ENCODE measurements at regions not wholly inside any gene's neighbourhood (a gene's known extent, or its start where the extent isn't known, plus 50 kb on each side); places are given as distances from the start of the nearest gene placed in this dataset.

DNA sequence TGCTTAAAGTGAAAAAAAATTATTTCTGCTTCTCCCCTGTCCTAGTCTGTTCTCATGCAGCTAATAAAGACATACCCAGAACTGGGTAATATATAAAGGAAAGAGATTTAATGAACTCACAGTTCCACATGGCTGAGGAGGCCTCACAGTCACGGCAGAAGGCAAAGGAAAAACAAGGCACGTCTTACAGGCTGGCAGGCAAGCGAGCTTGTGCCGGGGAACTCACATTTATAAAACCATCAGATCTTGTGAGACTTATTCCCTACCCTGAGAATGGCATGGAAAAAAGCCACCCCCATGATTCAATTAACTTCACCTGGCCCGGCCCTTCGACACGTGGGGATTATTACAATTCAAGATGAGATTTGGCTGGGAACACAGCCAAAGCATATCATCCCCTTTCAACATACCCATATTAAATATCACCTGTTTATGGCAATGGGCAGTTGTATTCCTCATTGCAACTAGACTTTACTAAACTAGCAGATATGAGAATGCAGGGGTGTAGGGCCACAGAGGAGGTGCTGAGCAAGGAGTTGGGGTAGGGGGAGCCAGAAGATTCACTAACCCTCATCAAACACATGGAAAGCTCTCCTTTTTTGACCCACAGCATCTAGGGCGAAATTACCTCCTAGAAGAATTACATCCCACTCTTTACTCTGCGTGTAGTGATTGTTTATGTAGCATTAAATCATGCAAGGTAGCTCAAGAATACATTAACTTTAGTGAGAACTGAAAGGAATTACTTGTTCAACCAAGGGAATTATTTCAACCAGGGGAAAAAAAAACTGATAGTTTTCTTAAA lies 183.3 kb upstream of the DOK6 start:
- peak; percentile 85 for DNase-seq

DNA sequence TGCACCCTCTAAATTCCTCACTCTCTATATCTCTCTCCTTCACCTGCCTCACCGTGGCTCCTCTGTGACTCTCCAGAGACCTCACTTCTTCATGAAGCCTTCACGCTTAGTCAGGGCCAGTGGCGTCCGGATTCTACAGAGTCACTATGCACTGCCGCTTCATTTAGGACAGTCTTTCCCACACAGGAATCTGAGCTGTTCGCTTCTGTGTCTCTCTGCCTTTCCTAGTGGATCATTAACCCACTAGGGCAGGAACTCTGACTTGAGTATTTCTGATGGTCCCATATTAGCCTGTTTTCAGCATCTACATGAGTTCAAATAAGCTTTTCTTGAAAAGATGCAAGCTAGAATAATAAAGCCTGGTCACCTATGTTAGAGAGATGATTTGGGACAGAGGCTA lies 180.2 kb upstream of the DOK6 start:
- no peak for DNase-seq

DNA sequence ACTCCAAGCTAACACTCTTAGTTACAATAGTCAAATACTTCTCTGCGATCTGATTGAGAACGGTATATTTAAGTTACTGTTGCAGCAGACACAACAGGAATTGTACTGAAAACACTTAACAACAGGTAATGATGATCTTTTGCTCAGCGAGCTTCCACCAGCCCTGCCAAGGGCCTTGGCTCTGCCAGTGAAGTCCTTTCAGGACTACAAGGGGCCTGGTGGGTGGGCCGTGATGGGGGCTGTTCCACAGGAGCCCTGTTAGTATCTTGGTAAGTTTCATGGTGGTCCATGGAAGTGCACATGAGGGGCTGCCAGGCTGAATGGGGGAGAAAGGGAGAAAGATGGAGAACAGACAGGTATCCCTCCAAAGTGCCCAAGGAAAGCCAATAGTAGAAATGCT lies 178.6 kb upstream of the DOK6 start:
- DNase-seq, result no peak

DNA sequence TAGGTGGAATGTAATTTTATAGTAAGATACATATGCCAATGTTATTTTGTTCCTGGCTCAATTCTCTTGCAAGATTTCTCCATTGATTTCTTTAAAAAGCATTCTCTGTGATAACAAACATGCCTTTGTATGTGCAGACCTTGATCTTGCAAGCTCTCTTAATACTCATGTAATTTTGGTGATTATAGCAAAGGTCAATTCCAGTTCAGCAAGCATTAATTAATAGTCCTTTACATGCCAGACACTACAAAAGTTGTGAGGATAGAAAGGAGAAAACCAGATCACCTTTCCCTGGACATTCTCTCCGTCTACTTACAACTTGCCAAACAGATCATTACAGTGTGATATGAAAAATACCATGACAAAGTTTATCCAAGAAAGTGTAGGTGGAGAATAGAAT lies 173.7 kb upstream of the DOK6 start:
- DNase-seq, result no peak

DNA sequence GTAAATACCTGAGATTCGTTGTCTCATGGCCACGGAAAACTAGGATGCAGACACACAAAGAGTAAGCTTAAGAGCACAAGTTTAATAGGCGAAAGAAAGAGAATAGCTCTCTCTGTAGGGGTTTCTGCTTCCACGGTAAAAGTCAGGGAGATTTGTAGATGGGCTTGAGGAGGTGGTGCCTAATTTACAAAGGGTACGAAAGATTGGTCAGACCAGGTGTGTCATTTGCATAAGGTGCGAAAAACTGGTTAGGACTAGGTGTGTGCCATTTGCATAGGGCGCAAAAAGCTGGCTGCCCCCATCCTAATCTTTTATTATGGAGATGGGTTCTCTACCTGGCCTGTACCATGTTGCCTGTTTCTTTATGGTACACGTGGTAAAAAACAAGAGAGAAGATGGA lies 170.5 kb upstream of the DOK6 start:
- no peak for DNase-seq

DNA sequence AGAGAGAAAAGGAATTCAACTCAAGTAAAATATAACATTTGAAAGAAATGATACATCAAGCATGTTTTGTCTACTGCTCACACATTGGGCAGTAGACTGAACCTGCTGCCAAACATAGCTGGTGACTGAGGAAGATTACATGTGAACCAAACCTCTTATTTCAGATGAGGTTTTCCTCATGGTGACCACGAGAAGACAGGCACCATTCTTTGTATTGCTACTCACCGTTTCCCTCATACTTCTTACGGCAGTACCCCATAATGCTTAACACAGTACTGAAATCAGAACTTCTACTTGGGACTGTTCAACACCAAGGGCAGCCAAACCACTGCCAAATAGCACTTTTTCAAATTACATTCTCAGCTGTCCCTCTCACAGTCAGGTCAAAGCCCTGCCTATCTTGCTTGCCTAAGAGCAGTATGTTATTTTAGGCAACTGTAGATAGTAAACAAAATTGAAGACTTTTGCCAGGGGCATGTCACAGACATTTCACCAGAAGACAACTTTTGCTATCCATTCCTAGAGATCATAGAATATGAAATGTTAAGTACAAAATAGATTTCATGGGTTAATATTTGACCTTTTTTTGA lies 167.1 kb upstream of the DOK6 start:
- DNase-seq, result no peak

DNA sequence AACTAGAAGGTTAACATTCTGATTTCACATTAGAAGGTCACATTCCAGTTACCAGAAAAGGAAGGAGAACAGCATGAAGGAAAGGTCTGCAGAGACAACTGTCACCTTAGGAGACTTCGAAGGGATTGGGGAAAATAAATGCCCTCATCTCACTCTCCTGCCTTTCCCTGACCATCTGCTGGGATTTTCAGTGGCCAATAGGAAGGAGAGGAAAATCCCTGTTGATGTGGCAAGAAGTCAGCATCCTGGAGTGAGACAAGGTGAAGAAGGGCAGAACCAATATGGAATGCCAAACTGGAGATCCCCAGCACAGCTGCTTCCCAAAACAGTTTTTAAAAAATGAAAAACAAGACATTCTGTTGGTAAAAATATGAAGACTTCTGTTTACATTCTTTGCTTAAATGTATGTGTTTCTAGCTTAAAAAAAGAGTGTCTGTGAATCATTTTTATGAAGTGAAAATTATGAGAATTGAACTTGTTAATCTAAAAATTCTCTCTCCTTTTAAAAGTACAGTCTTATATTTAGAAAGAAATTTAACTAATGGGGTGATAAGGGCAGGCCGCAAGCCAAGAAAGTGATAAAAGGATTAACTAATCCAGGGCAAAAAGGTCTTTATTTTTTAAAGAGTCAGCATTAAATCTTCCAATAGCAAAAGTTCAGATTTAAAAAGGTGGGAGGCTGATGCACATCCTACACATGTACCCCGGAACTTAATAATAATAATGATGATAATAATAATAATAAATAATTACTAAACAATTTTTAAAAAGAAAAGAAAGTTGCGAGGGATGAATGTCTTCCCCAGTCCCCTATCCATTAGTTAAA lies 160.6 kb upstream of the DOK6 start:
- DNase-seq, result no peak

DNA sequence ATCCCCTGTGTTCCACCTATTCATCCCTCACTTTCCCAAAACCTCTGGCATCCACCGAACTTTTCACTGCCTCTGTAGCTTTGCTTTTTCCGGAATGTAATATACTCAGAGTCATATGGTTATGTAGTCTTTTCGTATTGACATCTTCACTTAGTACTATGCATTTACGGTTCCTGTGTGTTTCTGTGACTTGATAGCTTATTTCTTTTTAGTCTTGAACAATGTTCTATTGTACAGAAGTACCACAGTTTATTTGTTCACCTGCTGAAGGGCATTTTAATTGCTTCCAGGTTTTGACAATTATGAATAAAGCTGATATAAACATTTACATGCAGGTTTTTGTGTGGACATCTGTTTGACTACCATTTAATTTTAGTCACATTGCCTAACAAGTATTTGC lies 154.7 kb upstream of the DOK6 start:
- DNase-seq, result peak; percentile 62

DNA sequence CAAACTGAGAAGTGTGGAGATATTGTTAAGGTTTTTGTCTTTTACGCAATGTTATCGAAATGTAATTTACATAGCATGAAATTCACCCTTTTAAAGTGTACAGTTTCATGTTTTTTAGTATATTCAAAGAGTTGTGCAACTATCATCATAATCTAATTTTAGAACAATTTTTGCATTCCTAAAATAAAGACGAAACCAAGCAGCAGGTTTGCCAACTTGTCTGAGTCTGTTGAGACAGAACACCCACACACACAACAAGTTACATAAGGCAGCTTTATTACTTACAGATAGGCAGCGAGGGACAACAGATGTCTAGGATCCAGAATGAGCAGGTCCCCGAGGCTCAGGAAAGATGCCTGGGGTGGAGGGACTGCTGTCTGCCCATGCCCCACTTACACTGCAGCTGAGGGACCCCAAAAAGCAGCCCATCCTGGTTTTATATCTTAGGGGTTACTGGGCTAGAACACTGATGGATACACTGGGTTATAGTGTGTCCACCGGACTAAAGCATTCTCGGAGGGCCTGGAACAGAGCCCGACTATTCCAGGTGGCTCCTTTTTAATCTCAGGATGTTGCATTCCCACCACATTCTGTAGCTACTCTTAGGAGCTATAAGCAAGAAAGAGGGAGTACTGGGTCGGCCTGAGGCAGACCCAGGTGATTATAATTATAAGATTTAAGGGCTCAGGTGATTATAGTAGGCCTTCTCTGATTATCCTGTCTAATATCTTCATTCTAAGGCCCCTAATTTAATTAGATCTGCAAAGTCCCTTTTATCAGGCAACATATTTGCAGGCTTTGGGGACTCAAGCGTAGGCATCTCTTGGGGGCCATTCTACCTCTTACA lies 150.2 kb upstream of the DOK6 start:
- DNase-seq, result no peak

DNA sequence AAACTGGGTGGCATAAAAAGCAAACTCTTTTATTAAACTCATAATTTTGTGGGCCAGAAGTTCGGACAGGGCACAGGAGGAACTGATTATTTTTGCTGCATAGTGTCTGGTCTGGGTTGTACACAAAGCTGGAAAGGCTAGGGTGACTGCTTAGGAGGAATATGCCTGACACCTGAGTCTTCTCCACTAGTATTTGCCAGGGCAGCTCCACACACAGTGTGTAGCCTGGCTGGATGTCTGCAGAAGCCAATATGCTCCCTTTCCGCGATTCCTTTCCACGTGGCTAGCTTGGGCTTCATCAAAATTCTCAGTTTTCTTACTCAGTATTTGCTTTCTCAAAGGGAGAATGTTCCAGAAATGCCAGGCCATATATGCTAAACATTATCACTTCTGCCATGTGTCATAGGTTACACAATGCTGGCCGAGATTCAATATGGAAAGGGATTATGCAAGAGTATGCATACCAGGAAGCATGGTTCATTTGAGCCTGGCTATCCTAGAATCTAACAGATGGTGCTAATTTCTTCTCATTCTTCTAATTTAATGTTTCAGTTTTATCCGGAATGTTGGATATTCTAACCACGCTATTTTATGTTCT lies 142.7 kb upstream of the DOK6 start:
- no peak for DNase-seq

DNA sequence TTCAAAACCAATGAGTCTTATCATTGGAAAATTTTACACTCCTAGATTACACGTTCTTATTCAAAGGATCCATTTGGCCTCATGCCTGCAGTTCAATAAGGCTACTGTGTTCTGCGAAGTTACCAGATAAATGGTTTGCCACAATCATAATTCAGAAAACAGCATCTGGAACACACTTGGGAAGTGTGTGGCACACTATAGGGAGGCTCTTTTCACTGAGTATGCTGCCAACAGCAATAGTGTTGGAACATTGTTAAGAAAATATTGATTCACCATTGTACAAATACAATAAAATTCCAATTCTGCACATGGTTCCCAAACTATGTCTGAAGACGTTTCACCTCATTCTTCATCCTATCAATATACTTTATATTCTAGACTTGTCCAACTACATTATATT lies 141.4 kb upstream of the DOK6 start:
- peak; percentile 27 for DNase-seq

DNA sequence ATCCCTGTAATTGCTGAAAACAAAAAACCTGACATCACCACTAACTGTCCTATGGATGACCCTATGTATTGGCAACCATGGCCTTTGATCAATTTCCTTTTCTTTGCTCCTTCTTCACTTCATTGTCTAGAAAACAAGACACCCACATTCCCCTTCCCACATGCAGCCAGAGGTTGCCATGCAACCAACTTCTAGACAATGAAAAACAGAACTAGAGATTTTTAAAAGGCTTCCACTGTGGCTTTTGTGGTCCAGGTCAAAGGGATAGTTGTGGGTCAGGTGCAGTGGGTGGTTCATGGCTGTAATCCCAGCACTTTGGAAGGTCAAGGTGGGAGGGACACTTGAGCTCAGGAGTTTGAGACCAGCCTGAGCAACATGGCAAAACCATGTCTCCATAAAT lies 139.3 kb upstream of the DOK6 start:
- DNase-seq, result no peak

DNA sequence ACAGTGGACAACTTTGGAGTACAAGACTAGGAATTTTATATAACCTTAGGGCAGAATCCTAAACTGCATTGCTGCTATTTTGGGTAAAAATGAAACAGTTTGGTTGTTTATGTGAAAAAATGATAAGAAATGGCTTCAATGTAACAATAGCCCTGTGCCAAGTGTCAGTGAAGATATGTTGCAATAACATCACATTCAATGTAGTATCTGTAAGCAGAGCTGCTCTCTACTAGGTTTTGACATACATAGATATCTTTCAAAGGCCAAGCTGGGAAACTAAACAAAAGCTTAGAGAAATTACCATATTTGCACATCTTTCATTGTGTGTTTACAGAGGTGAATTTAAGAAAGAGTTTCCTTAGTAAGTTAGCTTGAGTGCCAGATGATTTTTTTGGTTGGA lies 135.0 kb upstream of the DOK6 start:
- no peak for DNase-seq

DNA sequence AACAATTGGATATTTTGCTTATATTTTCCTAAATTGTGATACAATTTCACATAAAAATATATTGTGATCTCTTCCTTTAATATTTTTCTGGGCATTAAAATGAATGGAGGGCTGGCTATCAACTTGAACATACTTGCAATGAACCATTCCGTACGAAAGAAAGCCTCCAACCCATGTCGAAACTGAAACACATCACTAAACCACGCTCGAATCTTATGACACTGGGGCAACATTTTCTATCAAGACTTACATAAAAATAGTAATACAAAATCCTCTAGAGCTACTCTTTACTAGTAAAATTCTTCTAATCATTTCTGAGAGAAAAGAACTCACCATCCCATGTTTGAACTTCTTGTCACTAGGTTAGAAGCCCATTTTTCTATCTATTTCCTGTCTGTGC lies 132.8 kb upstream of the DOK6 start:
- DNase-seq, result no peak

DNA sequence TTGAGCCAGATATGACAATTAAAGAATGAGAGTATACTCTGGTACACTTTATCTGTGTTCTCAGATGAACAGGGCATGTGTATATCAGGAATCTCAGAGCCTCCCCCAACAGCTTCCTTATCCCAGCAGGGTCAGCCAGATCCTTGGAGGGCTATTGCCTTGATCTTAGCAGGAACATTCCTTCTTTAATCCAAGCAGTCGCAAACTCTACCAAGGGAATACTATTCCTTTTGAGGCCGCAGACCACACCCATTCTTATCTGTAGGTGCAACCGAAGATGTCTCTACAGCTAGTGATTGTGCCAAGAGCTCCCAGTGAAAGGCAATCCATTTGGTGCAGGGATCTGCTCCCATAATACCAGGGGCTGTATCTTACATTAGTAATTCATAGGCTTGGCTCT lies 118.3 kb upstream of the DOK6 start:
- DNase-seq, result no peak

DNA sequence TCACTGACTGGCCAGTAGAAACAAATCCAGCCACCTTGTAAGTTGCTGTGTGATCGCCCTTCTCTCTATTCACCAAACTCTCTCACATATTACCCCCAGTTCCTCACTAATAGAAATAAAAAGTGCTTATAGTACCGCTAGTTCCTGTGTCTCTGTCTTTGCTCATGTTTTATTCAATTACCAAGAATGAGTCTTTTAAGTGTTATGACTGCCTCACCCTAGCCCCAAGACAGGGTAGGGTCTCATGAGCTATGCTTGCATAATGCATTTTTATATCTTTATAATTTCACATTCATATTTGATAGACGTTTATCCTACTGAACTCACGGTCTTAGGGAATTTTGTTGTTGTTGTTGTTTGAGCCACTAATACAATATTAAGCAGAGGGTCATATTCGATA lies 109.6 kb upstream of the DOK6 start:
- DNase-seq, result no peak

DNA sequence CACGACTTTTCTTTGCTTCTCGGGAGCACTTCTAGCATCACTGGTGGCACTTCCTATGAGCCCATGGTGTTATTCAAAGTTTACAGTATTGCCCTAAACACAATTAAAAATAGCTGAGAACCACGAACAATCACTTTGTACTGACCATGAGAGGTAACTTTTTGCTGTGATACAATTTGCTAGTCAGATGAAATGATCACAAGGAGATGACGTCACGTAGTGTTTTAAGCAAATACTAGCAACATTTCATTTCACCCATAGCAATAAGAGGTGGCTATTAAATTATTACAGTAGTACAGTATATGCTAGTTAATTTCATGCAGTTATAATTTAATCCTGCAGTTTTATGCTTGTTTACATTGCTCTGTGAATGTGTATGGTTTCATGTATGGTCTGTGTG lies 108.9 kb upstream of the DOK6 start:
- DNase-seq, result no peak

DNA sequence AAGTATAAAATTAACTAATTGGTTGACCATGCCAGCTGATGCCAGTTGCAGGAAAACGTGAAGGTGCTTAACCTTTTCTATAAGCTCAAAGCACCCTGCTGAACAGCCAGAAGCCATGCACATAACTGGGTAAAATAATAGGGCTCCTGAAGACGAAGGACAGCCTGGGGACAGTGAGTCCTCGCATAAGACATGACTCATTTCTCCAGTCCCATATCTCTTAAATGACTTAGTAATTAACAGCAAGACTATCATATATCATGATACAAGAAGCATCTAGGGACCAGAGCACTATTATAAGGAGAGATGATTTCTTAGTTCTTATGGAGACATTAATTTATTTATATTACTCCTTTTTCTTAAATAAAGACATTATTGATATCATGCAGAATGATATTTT lies 100.5 kb upstream of the DOK6 start:
- DNase-seq, result no peak

DNA sequence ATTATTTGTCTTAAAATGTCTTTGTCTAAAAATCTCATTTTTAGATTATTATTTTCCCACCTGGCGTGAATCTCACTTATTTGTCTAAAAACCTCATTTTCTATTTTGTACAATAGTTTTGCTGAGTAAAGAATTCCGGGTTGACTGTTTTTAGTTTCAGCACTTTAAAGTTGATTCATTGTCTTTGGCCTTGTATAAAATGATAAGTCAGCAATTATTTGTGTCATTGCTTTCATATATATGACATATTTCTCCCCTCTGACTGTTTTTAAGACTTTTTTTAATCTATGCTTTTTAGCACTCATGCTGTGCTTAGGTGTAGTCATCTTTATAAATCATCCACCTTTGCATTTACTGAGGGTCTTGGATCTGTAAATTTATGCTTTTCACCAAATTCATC lies 92.1 kb upstream of the DOK6 start:
- no peak for DNase-seq

DNA sequence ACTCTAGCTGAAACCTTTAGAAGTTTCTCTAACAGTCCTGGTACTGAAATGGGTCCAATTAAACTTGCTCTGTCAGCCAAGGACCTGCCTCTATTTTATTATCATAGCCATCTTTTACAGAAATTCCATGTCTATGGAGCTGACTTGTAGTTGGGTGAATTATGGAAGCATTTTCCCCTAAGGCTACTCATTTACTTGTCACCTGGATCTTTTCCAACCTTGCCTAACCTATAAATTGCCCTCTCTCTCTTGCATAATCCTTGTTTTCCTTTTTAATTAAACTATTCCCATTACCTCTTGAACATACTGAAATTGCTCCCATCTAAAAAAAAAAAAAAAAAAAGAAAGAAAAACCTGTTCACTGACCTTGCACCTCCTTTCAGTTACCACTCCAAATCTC lies 74.6 kb upstream of the DOK6 start:
- peak; percentile 40 for DNase-seq

DNA sequence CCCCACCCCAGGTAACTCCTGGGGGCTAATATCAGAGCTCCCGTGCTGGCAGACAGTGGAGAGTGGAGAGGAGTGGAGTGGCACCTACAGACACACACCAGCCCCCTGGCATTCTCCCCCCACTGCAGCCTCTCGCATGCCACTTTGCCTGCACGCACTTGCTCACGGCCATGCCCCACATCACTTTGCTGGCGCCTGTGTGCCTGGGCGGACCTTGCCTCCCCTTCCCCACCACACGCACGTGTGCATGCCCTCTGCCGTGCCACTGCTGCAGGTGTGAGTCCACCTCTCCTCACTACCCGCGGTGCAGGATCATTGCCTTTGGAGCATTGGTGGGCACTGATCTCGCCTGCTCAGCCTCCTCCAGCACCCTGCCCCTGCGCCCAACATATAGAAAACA lies 72.6 kb upstream of the DOK6 start:
- DNase-seq, result no peak

DNA sequence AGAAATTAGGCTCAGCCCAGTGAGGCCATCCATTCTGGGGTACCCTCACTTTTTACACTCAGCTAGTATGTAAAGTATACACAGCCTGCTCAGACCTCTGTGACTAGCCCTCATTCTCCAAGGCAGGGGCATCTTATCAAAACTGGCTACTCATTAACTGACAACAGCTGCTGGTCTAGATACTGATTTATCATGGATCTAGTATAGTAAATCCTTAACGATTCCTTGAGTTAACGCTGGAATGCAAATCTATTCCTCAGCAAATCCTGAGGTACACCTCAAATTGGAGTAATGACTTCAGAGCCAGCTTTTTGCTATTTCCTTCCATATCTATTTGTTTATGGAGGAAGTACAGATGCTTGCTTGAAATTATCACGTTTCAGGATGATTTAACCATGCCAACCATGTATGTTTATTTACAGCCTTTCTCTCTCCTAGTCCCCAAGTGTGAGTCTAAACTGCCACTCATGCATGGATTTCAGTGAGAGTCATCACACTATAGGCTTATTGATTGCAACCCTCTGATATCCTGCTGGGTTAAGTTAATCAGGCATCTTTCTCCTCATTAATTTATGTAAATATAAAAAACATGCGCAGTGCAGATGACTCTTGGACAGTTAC lies 70.2 kb upstream of the DOK6 start:
- DNase-seq, result no peak
